GM10266 (cell line): ENCODE measurements at regions not wholly inside any gene's neighbourhood (a gene's known extent, or its start where the extent isn't known, plus 50 kb on each side); places are given as distances from the start of the nearest gene placed in this dataset.

ENCODE experiments used
- DNase-seq: peaks from one replicate; pipeline ENCODE4 v3.0.0; 2012; ENCODE audit errors: extremely low spot score
- TF ChIP-seq, protein P1 (sequence below): IDR thresholded peaks from 2 replicates; pipeline ENCODE4 v1.5.1; 2012; ENCODE audit warnings: mild to moderate bottlenecking, low read depth; ENCODE audit not compliant: control insufficient read depth, insufficient read depth; ENCODE audit errors: missing control alignments

DNA sequence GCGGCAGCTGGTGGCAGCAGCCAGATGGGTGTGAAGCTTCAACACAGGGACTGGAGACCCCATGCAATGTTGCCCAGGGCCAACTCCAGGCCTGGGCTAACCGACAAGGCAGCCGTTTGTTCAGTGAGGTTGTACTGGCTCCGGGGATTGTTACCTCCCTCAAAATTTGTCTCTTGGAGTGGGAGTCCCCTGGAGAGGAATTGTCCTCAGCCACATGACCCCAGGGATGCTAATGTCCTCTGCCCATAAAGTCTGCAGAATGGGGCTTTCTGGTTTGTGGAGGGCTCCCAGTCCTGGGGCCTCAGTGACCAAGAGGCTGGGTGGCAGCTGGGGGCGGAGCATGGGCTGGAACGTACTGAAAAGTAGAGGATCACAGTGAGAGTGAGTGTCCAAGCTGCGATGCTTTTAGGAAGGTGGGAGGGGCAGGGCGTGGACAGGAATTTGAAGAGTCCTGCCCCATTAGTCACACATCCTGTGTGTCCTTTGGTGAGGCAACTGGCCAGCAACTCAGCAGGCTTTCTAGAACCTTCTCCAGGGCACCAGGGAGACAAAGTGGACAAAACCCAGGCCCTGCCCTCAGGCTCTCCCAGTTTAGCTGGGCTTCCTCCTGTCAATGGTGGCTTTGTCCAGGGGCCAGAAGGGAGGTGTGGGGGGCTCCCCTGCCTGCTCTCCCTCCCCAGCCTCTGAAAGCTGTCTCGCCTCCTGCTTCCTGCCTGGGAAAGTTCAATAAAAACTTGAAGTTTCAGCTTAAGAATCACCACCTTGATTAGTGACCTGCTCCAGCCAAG, 114.0 kb downstream of the NSG2 start:
- TF ChIP-seq, protein P1, sequence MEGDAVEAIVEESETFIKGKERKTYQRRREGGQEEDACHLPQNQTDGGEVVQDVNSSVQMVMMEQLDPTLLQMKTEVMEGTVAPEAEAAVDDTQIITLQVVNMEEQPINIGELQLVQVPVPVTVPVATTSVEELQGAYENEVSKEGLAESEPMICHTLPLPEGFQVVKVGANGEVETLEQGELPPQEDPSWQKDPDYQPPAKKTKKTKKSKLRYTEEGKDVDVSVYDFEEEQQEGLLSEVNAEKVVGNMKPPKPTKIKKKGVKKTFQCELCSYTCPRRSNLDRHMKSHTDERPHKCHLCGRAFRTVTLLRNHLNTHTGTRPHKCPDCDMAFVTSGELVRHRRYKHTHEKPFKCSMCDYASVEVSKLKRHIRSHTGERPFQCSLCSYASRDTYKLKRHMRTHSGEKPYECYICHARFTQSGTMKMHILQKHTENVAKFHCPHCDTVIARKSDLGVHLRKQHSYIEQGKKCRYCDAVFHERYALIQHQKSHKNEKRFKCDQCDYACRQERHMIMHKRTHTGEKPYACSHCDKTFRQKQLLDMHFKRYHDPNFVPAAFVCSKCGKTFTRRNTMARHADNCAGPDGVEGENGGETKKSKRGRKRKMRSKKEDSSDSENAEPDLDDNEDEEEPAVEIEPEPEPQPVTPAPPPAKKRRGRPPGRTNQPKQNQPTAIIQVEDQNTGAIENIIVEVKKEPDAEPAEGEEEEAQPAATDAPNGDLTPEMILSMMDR = no peak
- no peak for DNase-seq

DNA sequence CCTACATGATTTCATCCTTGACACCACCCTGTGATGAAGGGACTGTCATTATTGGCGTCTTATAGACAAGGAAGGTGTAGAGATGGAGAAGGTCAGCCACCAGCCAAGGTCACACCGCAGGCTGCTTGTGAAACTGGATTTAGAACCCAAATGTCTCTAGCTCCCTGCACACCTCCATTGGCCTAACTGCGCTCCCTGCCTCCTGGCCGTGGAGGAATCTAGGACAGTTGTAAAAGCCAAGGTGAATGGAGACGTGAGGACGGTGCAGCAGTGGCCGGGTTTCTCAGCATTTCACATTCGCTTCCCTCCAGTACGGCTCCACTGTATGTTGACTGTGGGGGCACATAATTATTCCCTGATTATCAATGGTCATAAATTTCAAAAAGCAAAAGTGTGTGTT, 119.9 kb downstream of the NSG2 start:
- no peak for DNase-seq
- TF ChIP-seq, protein P1 = no peak

DNA sequence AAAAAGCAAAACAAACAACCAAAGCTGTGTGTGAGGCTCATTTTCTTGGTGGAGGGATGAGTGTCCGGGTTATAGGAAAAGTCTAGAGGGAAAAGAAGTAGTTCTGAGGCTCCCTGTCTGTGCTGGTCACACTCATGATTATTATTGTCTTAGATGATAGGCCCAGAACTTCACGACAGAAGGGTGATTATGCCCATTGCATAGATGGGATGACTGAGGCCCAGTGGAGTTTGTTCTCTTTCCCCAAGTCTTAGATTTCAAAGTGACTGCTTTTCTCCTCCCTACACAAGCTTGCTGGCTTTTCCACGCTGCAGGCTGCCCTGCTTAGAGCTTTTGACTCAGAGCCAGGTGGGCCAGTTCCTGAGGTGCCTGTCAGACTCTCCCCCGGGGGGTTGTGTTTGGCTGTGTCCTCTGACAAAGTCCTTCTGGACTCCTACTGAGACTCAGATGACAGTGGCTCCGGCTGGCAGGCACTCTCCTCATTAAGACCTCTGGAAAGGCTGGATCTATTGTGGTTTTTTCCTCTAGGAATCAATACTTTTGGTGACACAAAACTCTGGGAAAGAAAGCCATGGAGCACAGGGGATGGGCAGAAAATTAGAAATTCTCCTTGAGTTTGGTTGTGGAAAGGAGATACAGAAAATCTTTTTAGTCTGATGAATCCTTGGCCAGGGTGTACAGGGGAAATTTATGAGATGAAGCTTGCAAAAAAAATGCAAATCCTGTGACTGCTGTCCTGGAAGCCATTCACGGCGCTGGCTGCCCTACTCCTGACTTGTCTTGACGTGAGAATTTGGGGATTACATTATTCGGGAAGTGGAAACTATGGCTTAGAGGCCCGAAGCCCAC, 120.9 kb downstream of the NSG2 start:
- DNase-seq = no peak
- TF ChIP-seq, protein P1 = no peak

DNA sequence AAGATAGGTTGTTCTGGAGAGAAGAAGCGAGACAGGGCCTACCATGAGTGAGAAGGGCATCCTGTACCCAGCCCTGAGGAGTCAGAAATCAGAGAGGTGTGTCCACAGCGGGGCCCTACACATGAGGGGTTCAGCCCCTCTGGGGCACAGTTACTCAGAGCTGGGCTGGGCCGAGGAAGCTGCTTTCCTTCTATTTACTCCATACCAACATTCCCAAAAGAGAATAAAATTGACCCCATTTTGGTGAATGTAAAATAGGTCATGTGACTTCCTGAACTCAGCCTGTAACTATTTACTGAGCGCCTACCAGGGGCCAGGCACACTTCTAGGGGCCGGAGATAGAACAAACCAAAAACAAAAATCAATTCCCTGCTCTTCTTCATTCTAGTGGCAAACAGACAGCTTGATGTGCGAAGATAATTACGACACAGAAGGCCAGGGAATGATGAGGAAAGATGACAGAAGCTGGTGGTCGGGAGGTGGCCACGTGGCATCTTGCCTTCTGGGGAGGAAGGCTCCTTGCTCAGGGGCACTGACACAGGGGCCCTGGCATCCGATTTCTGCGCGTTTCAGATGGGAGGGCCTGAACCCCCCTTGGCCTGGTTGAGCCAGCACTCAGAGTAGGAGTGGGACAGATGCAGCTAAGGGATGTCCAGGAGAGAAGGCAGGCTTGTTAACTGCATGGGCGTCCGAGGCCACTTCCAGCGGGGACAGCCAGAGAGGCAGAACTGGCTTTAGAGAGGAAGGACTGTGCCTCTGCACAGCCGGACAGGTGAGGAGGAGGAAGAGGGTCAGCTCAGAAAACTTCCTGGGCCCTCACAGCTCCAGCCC, 121.8 kb downstream of the NSG2 start:
- DNase-seq = no peak
- TF ChIP-seq, protein P1 = no peak

DNA sequence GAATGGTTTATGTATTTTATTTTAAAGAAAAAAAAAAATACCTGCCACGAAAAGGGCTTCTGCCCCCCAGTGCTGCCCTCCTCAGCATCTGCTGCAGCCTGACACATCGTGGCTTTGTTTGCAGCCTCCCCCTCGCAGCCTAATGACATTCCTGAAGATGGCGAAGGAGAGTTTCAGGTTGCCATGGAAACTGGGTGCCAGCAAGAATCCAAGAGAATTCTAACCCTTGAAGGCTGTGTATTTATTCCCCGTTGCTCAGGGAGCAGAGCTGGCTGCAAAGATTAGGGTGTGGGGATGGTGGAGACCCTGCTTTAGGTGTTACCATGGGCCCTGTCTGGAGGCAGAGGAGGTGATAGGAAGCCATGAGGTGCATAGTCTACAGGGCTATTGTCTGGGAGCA, 126.6 kb downstream of the NSG2 start:
- TF ChIP-seq, protein P1 = no peak
- DNase-seq = no peak

DNA sequence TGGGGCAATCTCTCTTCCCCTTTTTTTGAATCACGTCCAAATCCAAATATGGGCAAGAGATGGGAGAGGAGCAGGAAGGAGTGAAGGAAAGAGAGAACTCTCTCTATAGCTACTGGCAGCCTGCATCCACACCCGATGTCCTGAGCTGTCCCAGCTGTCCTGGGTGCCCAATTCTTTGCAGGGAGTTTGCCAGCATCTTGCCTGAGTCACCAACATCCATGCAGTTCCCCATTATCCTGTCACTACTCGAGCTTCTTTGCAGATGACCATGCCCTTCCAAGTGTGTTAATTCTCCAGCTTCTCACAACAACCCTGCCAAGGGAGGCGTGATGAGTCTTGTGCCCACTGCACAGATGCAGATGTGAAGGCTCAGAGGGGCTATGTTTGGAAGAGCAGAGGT, 127.1 kb downstream of the NSG2 start:
- TF ChIP-seq, protein P1 = no peak

More for the DNA sequence above, 127.1 kb downstream of the NSG2 start:
- no peak for DNase-seq
